Gastrocnemius medialis (tissue), 4 donors: ENCODE measurements at regions not wholly inside any gene's neighbourhood (a gene's known extent, or its start where the extent isn't known, plus 50 kb on each side); places are given as distances from the start of the nearest gene placed in this dataset.
"Not testable (repeated sequence)": the region's sequence is repeated elsewhere in the genome, so short reads cannot be mapped to it uniquely, and the experiment has no call there.

Experiments used
- ATAC-seq, 2 donors: fragments of 150-250 bp; one replicate each; pipeline ENCODE4 v1.9.1; 2016
- DNase-seq, 2 donors: peaks; one replicate each; pipeline ENCODE4 v3.0.0-alpha.2; 2019
- H3K27ac ChIP-seq, 4 donors: fragments of 200-600 bp; sonication (generic); 1 replicate in 1 of 4; 2 replicates in 3 of 4; pipeline ENCODE4 v1.5.1; 2016 to 2018; ENCODE audit warnings: mild to moderate bottlenecking in 2 of 4, moderate library complexity in 1 of 4
- H3K27me3 ChIP-seq, 3 donors: fragments of 200-600 bp; sonication (generic) in 2 of 3; 1 replicate in 1 of 3; 2 replicates in 2 of 3; pipeline versions ENCODE4 v1.5.1 to v1.6.0; 2016 to 2019; ENCODE audit warnings: mild to moderate bottlenecking in 1 of 3, moderate library complexity in 1 of 3
- H3K36me3 ChIP-seq, 2 donors: fragments of 200-600 bp; sonication (generic) in 1 of 2; one replicate each; pipeline ENCODE4 v1.5.1; 2017 to 2018
- H3K4me1 ChIP-seq, 2 donors: fragments of 200-600 bp; sonication (generic) in 1 of 2; one replicate each; pipeline ENCODE4 v1.5.1; 2016 to 2017; ENCODE audit warnings: mild to moderate bottlenecking in 2 of 2
- H3K4me3 ChIP-seq, 4 donors: fragments of 200-600 bp; sonication (generic) in 3 of 4; 1 replicate in 1 of 4; 2 replicates in 3 of 4; pipeline ENCODE4 v1.5.1; 2016 to 2019; ENCODE audit warnings: mild to moderate bottlenecking in 2 of 4
- H3K9me3 ChIP-seq, 3 donors: fragments of 200-600 bp; sonication (generic) in 2 of 3; 1 replicate in 1 of 3; 2 replicates in 2 of 3; pipeline ENCODE4 v1.5.1; 2016 to 2019
- in situ Hi-C, 4 donors: fragments of 200-750 bp; cut with MboI; loops; one replicate each; pipeline versions ENCODE4 v1.15.0 to v1.8.0; 2017; ENCODE audit warnings: low sequenced_read_pairs in 4 of 4
- intact Hi-C: fragments of 100-400 bp; cut with DNase I; formaldehyde crosslinking; loops from one replicate; pipeline ENCODE4 v1.15.1; 2023; ENCODE audit warnings: low total_unique reads

DNA sequence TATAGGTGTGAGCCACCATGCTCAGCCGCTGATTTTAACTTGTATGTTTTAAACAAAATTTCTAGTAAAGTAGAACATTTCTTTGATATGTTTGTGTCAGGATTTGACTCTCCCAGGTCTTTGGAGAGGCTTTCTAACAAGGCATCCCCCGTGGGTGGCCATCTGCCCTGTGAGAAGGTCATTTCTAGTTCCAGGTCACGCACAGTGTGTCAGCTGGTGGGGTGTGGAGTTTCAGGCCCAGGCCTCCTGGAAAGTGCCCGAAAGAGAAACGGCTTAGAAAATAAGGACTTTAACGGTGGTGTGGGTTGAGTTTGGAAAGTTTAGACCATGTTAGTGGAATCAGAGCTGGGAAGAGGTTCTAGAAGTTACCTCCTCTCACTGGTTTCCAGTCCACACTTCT, 61.0 kb downstream of the SPDYE17 start:
- H3K27me3 ChIP-seq, H3K4me3 ChIP-seq, H3K36me3 ChIP-seq, H3K9me3 ChIP-seq, in situ Hi-C loops, DNase-seq, H3K27ac ChIP-seq, H3K4me1 ChIP-seq, intact Hi-C loops: not testable (repeated sequence)
- ATAC-seq, result peak in 1 of 2 donors; percentile 72

DNA sequence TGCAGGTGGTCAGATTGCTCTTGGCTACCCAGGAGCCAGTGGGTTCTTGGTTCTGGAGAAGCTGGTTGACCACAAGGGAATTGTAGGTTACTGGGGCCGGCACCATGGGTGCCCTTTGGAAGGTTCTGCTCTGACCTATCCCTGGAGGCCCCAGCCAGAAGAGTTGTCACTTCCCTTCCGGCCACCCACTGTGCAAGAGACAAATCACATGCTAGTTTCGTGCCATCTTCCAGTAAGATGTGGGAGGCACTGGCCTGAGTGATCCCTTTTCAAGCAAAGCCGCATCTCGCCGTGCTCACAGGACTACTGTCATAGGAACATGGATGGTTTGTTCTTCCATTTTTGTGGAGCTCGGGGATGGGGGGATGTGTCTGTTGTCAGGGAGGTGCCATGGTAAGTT, 62.3 kb downstream of the SPDYE17 start:
- H3K4me1 ChIP-seq, H3K9me3 ChIP-seq, intact Hi-C loops, DNase-seq, H3K4me3 ChIP-seq, H3K36me3 ChIP-seq, ATAC-seq, H3K27me3 ChIP-seq, H3K27ac ChIP-seq, in situ Hi-C loops: not testable (repeated sequence)

DNA sequence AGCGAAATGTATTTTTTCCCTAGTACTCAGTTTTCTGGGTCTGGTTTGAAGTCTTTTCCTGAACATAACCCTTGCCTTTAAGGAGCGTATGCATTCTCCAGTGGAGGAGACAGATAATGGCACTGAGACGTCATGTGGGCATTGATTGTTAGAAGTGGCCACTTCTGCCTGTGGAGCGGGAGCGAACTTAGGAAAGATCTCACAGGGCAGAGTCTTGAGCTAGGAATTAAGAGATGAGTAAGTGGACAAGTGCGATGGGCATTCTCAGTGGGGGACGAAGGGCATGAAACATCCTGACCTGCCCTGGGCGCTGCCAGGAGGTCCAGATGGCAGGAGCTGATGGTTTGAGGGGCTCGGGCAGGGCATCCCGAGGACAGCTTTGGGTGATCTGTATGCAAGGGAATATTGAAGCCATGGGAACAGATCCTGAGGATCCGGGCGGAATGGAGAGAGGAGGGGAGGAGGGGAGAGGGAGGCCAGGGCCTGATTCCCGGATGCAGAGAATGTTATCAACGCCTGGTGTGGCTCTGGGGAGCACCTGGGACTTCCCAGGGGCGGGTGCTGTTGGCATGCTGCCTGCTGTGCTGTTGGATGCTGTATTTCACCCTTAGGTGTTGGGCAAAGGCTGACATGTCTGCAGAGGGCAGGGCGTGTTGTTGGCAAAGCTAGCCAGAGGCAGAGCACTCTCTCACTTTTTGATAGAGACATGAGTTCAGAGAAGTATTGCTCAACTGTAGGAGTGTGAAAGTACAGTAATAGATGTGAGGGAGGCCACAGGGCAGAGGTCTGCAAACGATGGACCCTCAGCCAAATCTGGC, 66.2 kb downstream of the SPDYE17 start:
- intact Hi-C loops, DNase-seq, in situ Hi-C loops: not testable (repeated sequence)

DNA sequence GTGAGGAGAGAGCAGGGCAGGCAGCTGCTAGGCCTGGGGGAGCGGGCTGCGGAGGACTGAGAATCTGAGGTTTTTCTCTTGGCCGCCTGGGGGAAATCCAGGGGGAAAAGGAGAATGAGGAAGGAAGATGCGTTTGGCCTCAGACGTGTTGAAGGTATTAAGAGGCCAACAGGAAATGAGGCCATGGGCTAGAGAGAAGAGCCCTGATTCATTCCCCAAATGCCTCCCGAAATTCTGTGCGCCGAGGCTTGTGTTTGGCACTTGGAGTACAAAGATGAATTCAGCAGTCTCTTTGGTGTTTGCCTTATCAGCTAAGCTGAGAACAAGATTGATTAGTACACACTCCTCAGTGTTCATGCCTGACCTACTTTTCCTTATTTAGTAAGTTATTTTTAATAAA, 68.1 kb downstream of the SPDYE17 start:
- H3K4me1 ChIP-seq, H3K4me3 ChIP-seq, H3K9me3 ChIP-seq, intact Hi-C loops, H3K27me3 ChIP-seq, H3K27ac ChIP-seq, in situ Hi-C loops, DNase-seq, H3K36me3 ChIP-seq: not testable (repeated sequence)
- peak in 1 of 2 donors; percentile 18 for ATAC-seq

More for the DNA sequence above, 66.2 kb downstream of the SPDYE17 start:
- not testable (repeated sequence) for H3K36me3 ChIP-seq, H3K27ac ChIP-seq, H3K27me3 ChIP-seq, H3K9me3 ChIP-seq, H3K4me3 ChIP-seq, ATAC-seq, H3K4me1 ChIP-seq

DNA sequence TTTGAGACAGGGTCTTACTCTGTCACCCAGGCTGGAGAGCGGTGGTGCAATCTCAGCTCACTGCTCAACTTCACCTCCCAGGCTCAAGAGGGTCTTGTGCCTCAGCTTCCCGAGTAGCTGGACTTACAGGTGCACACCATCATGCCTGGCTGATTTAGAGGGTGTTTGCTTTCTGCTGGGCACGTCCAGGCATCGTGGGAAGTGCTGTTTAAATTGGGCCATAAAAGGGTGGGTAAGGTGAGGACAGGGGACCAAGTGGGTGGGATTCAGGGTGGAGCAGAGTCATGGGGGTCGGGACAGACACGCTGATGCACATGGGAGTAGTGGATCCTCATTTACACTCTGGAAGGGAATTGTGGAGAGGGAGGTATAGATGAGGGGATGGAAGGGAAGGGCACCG, 69.1 kb downstream of the SPDYE17 start:
- H3K36me3 ChIP-seq, intact Hi-C loops, ATAC-seq, in situ Hi-C loops, H3K4me1 ChIP-seq, H3K27ac ChIP-seq, H3K9me3 ChIP-seq, H3K27me3 ChIP-seq, H3K4me3 ChIP-seq, DNase-seq: not testable (repeated sequence)

DNA sequence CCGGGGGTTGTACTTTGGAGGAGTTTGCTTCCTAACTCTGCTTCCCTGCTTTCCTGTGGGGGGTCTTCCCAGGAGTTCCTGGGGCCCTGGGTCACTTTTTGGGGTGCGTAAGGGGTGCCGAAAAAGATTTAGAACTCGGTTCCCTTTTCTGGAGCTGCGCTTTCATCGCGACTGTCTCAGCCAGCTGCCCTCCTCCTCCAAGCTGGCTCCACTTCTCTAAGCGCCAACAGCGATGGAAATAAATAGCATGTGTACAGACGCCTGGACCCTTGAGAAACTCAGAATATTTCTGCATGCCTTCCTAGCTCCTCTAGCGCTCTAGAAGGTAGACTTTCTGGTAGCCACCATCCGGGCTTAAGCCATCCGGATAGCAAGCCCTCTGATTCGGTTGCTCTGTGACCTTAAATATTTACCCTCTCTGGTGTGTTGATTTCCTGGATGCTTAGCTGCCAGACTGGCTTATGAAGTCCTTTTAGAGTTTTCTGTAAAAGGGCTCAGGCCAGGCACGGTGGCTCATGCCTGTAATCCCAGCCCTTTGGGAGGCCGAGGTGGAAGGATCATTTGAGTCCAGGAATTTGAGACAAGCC, 71.7 kb downstream of the SPDYE17 start:
- intact Hi-C loops, H3K4me1 ChIP-seq, H3K9me3 ChIP-seq, DNase-seq, H3K4me3 ChIP-seq, in situ Hi-C loops, H3K27ac ChIP-seq, H3K36me3 ChIP-seq, H3K27me3 ChIP-seq: not testable (repeated sequence)
- ATAC-seq, result peak; percentile 24 to 43

DNA sequence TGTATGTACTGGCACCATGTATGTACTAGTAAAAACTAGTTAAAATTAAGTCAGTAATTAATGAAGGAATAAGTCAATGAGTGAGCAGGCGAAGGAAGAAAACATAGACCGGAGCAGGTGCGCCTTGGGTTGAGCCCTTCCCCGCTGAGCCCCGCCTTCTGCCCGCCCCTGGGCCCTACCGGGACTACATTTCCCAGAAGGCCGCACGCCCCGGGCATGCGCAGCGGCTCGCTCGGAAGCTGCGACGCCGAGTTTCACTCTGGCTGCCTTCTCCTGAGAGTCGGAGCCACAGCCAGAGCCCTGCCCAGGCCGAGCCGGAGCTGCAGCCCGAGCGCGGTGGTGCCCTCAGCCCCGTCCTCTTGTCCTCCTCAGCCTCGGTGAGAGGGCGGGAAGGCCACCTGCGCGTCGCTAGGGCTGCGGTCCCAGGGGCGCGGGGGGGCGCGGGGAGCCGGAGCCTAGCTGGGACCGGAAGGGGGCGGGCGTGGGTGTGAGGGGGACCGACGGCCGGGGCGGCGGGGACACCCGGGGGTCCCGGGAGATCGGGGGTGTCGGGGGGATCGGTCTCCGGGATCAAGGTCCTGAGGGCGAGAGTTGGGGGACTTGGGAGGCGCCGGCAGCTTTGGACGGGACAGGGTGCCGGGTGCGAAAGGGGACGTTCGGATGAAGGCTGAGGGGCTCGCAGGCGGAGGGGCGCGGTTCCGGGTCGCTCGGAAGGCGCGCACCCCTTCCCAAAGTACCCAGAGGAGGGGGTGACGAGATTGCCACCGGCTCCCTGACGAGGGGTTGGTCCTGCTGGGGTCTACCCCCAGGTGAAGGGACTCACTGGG, 72.4 kb downstream of the SPDYE17 start:
- ATAC-seq, result peak; percentile 94
- Histone ChIP-seq H3K27ac (peak overlapping the region in 1 of 4 donors; percentile 46), H3K4me3 (peak overlapping the region in 1 of 4 donors; percentile 51)
- H3K9me3 ChIP-seq, DNase-seq, H3K27me3 ChIP-seq, intact Hi-C loops, in situ Hi-C loops, H3K36me3 ChIP-seq, H3K4me1 ChIP-seq: not testable (repeated sequence)

DNA sequence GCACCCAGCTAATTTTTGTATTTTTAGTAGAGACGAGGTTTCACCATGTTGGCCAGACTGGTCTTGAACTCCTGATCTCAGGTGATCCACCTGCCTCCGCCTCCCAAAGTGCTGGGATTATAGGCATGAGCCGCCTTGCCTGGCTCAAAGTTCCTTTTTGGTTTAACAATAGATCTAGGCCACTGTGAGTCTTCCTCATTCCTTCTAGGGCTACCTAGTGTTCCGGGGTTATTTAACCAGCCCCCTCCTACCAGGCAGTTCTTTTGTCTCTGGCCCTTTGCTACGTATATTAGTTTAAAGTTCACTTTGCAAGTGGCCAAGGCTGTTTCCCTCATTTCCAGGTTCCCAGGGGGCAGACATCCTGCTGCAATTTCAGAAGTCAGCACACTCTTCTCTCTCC, 75.6 kb downstream of the SPDYE17 start:
- H3K4me1 ChIP-seq, DNase-seq, H3K36me3 ChIP-seq, in situ Hi-C loops, ATAC-seq, H3K27me3 ChIP-seq, H3K4me3 ChIP-seq, intact Hi-C loops, H3K9me3 ChIP-seq, H3K27ac ChIP-seq: not testable (repeated sequence)

DNA sequence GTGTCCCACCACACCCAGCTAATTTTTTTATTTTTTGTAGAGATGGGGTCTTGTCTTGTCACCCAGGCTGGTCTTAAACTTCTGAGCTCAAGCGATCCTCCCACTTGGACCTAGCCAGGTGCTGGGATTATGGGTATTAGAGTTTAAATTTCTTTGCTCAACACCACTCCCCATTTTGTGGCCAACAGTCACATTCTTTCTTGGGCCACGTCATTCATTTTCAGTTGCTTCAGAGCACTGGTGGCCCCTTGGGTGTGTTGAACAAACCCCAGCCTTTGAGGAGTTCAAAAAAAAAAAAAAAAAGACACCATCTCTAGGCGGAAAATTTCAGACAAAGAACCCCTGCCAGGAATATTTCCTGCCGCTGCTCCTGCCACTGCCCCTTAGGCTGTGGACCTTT, 77.0 kb downstream of the SPDYE17 start:
- H3K27ac ChIP-seq, DNase-seq, H3K36me3 ChIP-seq, H3K9me3 ChIP-seq, ATAC-seq, H3K4me1 ChIP-seq, intact Hi-C loops, in situ Hi-C loops, H3K4me3 ChIP-seq, H3K27me3 ChIP-seq: not testable (repeated sequence)

DNA sequence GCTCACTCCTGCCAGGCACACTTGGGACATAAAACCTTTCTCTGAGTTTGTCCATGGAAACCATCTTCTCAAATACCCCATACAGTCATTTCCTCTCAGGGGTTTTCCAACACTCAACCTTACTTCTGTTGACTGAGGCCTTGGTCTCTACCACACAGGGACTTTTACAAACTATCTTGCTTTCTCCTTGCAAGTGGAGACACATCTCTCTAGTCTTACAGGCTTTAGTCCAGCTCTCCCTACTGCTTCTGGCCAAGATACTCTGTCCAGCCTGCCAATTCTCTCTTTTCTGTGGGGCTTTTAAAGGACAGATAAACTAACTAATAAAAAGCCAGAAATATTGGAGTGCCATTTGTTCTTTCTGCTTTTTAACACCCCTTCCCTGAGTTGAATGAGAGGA, 87.6 kb downstream of the SPDYE17 start:
- H3K27me3 ChIP-seq, in situ Hi-C loops, ATAC-seq, H3K9me3 ChIP-seq, intact Hi-C loops, DNase-seq, H3K36me3 ChIP-seq, H3K27ac ChIP-seq, H3K4me3 ChIP-seq, H3K4me1 ChIP-seq: not testable (repeated sequence)

DNA sequence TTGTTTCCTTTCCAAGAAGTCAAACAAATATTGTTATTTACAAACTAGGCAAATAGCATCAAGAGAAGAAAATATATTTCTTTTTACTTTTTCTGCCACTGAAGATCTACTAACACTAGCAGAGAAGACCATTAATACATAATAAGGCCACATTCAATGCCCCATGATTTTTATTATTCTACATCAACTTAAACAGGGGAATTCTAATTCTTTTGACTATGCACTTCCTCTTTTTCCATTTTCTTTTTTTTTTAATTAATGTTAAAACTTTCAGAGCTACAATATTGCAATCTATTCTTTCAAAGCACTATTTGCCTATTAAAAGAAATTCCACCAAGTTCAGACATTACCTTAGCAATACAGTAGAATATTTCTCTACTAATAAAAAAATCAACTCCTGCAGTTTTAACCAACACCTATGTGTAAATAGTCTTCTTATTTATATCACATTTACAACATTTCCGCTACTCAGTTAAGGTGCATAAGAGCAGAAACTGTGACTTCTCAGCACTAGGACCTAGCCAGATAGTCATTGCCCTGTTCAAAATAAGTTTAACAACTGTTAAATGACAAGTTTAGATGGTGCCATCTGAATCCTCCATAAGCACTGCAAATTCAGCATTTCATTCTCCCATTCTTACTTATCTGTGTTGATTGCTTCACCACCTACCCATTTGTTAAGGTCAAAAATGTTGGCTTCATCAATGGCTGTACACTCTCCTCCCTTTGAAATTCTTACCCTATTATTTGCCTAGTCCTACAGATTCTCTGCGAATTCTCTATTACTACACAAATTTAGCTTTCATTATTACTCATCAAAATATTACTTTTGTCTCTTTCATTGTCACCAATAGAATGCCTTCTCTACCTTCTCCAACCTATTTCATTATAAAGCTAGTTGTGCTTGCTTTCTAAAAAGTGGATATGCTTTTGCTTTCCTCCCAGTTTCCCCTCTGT, 90.1 kb downstream of the SPDYE17 start:
- H3K27ac ChIP-seq, H3K4me3 ChIP-seq, H3K27me3 ChIP-seq, in situ Hi-C loops, DNase-seq, H3K36me3 ChIP-seq, ATAC-seq, intact Hi-C loops, H3K9me3 ChIP-seq, H3K4me1 ChIP-seq: not testable (repeated sequence)
